ENCODE measurements at regions not wholly inside any gene's neighbourhood (a gene's known extent, or its start where the extent isn't known, plus 50 kb on each side); places are given as distances from the start of the nearest gene placed in this dataset.
A peak's percentile ranks its signal among the peaks of the same experiment; 100 is the strongest.

- H3K9me3 Mint-ChIP-seq = peaks cover 0 to under 1% of the 10 kb centered on the region in 2 experiments; a peak in 1 of 5 replicates
- no peak for TF ChIP-seq CTCF (conservative IDR thresholded peaks at IDR 0.05)
- H3K4me3 Mint-ChIP-seq = no peak overlapping the region
- H3K9ac ChIP-seq (ENCODE audit: extremely low read depth, insufficient read length, low read length) = no peak overlapping the region
- no peak overlapping the region for H3K4ac ChIP-seq (ENCODE audit: low read depth, low read length)
- H3T11ph ChIP-seq (ENCODE audit: low read length) = no peak overlapping the region
- peak overlapping the region in 1 of 3 experiments; percentile 70; a peak in 1 of 7 replicates for H3K27ac Mint-ChIP-seq
- no peak overlapping the region for H2BK120ac ChIP-seq (ENCODE audit: low read depth, low read length, poor library complexity, severe bottlenecking)
- no peak overlapping the region for H2BK20ac ChIP-seq (ENCODE audit: low read depth, low read length, poor library complexity, severe bottlenecking)
- H2BK5ac ChIP-seq (ENCODE audit: insufficient read length, low read length) = no peak overlapping the region
- H3K14ac ChIP-seq (ENCODE audit: insufficient read depth, low read length) = no peak overlapping the region
- no peaks in the 10 kb centered on the region for H3K9me3 ChIP-seq (ENCODE audit: control insufficient read depth, low read depth, low read length)
- H2BK15ac ChIP-seq (ENCODE audit: low read depth, low read length) = no peak overlapping the region
- H2AK5ac ChIP-seq (ENCODE audit: insufficient read length, low read length) = no peak overlapping the region
- DNase-seq = no peak
- H4K20me1 ChIP-seq (ENCODE audit: control insufficient read depth, insufficient read depth, insufficient read length) = no peaks in the 10 kb centered on the region
- H2BK12ac ChIP-seq (ENCODE audit: insufficient read length, low read depth, low read length) = no peak overlapping the region
- no peak overlapping the region for H3K4me2 ChIP-seq (ENCODE audit: insufficient read depth, insufficient read length, low read length)
- no peak overlapping the region for H3K18ac ChIP-seq (ENCODE audit: insufficient read length, low read depth, low read length)
- no peak overlapping the region for H4K8ac ChIP-seq (replicated peaks; ENCODE audit: insufficient read length, low read depth, low read length)
- H3K23me2 ChIP-seq (ENCODE audit: insufficient read length, low read depth, low read length, poor library complexity, severe bottlenecking) = no peaks in the 10 kb centered on the region
- H3K36me3 Mint-ChIP-seq (ENCODE audit: insufficient read depth in 1 of 3, low read depth in 3 of 3) = peaks cover 0 to 2% (median under 1%) of the 10 kb centered on the region in 3 experiments; a peak in 3 of 7 replicates
- H3K27me3 Mint-ChIP-seq (ENCODE audit: low read depth) = no peaks in the 10 kb centered on the region
- H3K27me3 ChIP-seq (ENCODE audit: insufficient read depth, low read length) = no peaks in the 10 kb centered on the region
- H3K4me1 ChIP-seq (ENCODE audit: insufficient read depth, low read length) = no peaks in the 10 kb centered on the region
- H3K4me1 Mint-ChIP-seq = peaks cover 15% of the 10 kb centered on the region in 2 experiments
- no peak overlapping the region for H3K23ac ChIP-seq (ENCODE audit: insufficient read length, low read depth, low read length)
- H2AFZ ChIP-seq (ENCODE audit: low read length) = no peak overlapping the region
- H4K5ac ChIP-seq (ENCODE audit: insufficient read length, low read depth, low read length) = no peak overlapping the region
- no peak overlapping the region for H4K91ac ChIP-seq (ENCODE audit: insufficient read length, low read depth, low read length)
- no peaks in the 10 kb centered on the region for H3K79me2 ChIP-seq (ENCODE audit: insufficient read depth, low read length)
- no peaks in the 10 kb centered on the region for H3K79me1 ChIP-seq (ENCODE audit: insufficient read depth, low read depth, low read length, poor library complexity, severe bottlenecking)
- no peak overlapping the region for H3K27ac ChIP-seq (ENCODE audit: insufficient read length, low read depth, low read length)
- no peak overlapping the region for H3K56ac ChIP-seq (ENCODE audit: insufficient read length, low read depth, low read length)
Observed at GRCh38 chr5:29208024-29208423, 1985.5 kb upstream of the CDH6 start.

All from H9 (cell line).